Testis (tissue), 2 donors: ENCODE measurements at regions not wholly inside any gene's neighbourhood (a gene's known extent, or its start where the extent isn't known, plus 50 kb on each side); places are given as distances from the start of the nearest gene placed in this dataset.

ENCODE experiments used
- DNase-seq: peaks from one replicate; pipeline ENCODE4 v3.0.0-alpha.2; 2019
- H3K27ac ChIP-seq, 2 donors: fragments of 200-600 bp; sonication (generic); one replicate each; pipeline ENCODE4 v1.5.1; 2019
- H3K27me3 ChIP-seq: fragments of 200-600 bp; sonication (generic); one replicate; pipeline ENCODE4 v1.5.1; 2019
- H3K36me3 ChIP-seq: fragments of 200-600 bp; sonication (generic); one replicate; pipeline ENCODE4 v1.5.1; 2017; ENCODE audit warnings: low read depth; ENCODE audit errors: missing control alignments
- H3K4me1 ChIP-seq: fragments of 200-600 bp; sonication (generic); one replicate; pipeline ENCODE4 v1.5.1; 2019
- H3K4me3 ChIP-seq, 2 donors: fragments of 200-600 bp; sonication (generic); one replicate each; pipeline ENCODE4 v1.5.1; 2017 to 2019
- H3K9me3 ChIP-seq: fragments of 200-600 bp; sonication (generic); one replicate; pipeline ENCODE4 v1.5.1; 2017
- CTCF ChIP-seq, 3 experiments: fragments of 450-650 bp in 2 of 3; fragments of 200-600 bp in 1 of 3; sonication (generic) in 1 of 3; IDR thresholded peaks; one replicate each; pipeline ENCODE4 v1.5.1; 2016 to 2019; ENCODE audit warnings: antibody characterized with exemption in 3 of 3, mild to moderate bottlenecking in 2 of 3, moderate library complexity in 1 of 3
- POLR2A ChIP-seq: fragments of 450-650 bp; IDR thresholded peaks from one replicate; pipeline ENCODE4 v1.6.1; 2017; ENCODE audit warnings: antibody characterized with exemption, mild to moderate bottlenecking, moderate library complexity
- WGBS, 2 donors: methylation state at CpG; one replicate each; pipeline ENCODE4 v1.1.5; 2018; 5-methylcytosine and 5-hydroxymethylcytosine counted together
- intact Hi-C: fragments of 100-400 bp; cut with DNase I; formaldehyde crosslinking; loops from one replicate; pipeline ENCODE4 v1.15.1; 2023; ENCODE audit warnings: low total_unique reads

- no peak overlapping the region for H3K27ac ChIP-seq
- intact Hi-C loops = no loop called here
- no peak overlapping the region for H3K4me3 ChIP-seq
- WGBS, 2 donors = 90 to 93% methylated on average over 8 of the region's 8 CpGs
- no peaks in the 10 kb centered on the region for H3K36me3 ChIP-seq
- TF ChIP-seq CTCF (IDR thresholded peaks at IDR 0.05) (no peak), POLR2A (no peak)
- no peak for DNase-seq
- no peaks in the 10 kb centered on the region for H3K9me3 ChIP-seq
- no peaks in the 10 kb centered on the region for H3K27me3 ChIP-seq
- no peaks in the 10 kb centered on the region for H3K4me1 ChIP-seq
Observed at GRCh38 chr2:101617796-101618195, 79.7 kb upstream of the MAP4K4 start.

GRCh38 chr2:101617188-101617587, 80.3 kb upstream of the MAP4K4 start:
- no peak for TF ChIP-seq POLR2A
- no peak for TF ChIP-seq CTCF (IDR thresholded peaks at IDR 0.05)
- no peak for DNase-seq
- WGBS, 2 donors = 85 to 91% methylated on average over 8 of the region's 8 CpGs
- Histone ChIP-seq H3K27me3 (no peaks in the 10 kb centered on the region), H3K36me3 (no peaks in the 10 kb centered on the region), H3K27ac (peak overlapping the region; percentile 14 to 34), H3K9me3 (no peaks in the 10 kb centered on the region), H3K4me1 (no peaks in the 10 kb centered on the region), H3K4me3 (no peak overlapping the region)
- intact Hi-C loops = no loop called here

- 83 to 91% methylated on average over 5 of the region's 5 CpGs for WGBS, 2 donors
Observed at GRCh38 chr2:101614127-101614759, 83.3 kb upstream of the MAP4K4 start.

GRCh38 chr2:101613056-101613704, 84.3 kb upstream of the MAP4K4 start:
- Histone ChIP-seq H3K9me3 (no peaks in the 10 kb centered on the region), H3K4me1 (no peaks in the 10 kb centered on the region), H3K4me3 (no peak overlapping the region), H3K27ac (no peak overlapping the region), H3K27me3 (no peaks in the 10 kb centered on the region), H3K36me3 (no peaks in the 10 kb centered on the region)
- DNase-seq = no peak
- WGBS, 2 donors = 65 to 82% methylated on average over 10 to 15 of the region's 15 CpGs
- no peak for TF ChIP-seq POLR2A
- TF ChIP-seq CTCF (IDR thresholded peaks at IDR 0.05) = no peak
- intact Hi-C loops = no loop called here

More at GRCh38 chr2:101614127-101614759, 83.3 kb upstream of the MAP4K4 start:
- no peaks in the 10 kb centered on the region for H3K4me1 ChIP-seq
- no peak for DNase-seq
- H3K27me3 ChIP-seq = no peaks in the 10 kb centered on the region
- TF ChIP-seq CTCF (IDR thresholded peaks at IDR 0.05) = no peak
- TF ChIP-seq POLR2A = no peak
- intact Hi-C loops = no loop called here
- no peak overlapping the region for H3K27ac ChIP-seq
- no peaks in the 10 kb centered on the region for H3K36me3 ChIP-seq
- no peaks in the 10 kb centered on the region for H3K9me3 ChIP-seq
- no peak overlapping the region for H3K4me3 ChIP-seq

- intact Hi-C loops = no loop called here
- Histone ChIP-seq H3K4me3 (no peak overlapping the region), H3K27me3 (no peaks in the 10 kb centered on the region), H3K4me1 (no peaks in the 10 kb centered on the region), H3K36me3 (no peaks in the 10 kb centered on the region), H3K27ac (no peak overlapping the region), H3K9me3 (no peaks in the 10 kb centered on the region)
- WGBS, 2 donors = 94 to 96% methylated on average over 3 of the region's 3 CpGs
- DNase-seq = no peak
- TF ChIP-seq POLR2A (no peak), CTCF (IDR thresholded peaks at IDR 0.05) (no peak)
Observed at GRCh38 chr2:101612019-101612418, 85.5 kb upstream of the MAP4K4 start.
